ENCODE measurements at regions not wholly inside any gene's neighbourhood (a gene's known extent, or its start where the extent isn't known, plus 50 kb on each side); places are given as distances from the start of the nearest gene placed in this dataset.

- TF ChIP-seq POLR2A (IDR thresholded peaks at IDR 0.05; ENCODE audit: extremely low read depth, insufficient read length), result no peak
- TF ChIP-seq CTCF (IDR thresholded peaks at IDR 0.05; ENCODE audit: low read depth, low read length), result no peak
- no peak for TF ChIP-seq MYC (IDR thresholded peaks at IDR 0.05; ENCODE audit: low read depth, low read length)
- TF ChIP-seq, protein P1, sequence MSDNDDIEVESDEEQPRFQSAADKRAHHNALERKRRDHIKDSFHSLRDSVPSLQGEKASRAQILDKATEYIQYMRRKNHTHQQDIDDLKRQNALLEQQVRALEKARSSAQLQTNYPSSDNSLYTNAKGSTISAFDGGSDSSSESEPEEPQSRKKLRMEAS (IDR thresholded peaks at IDR 0.05; ENCODE audit: low read depth, low read length), result no peak
These were observed 474.3 kb upstream of the KIF2A start for GRCh38 chr5:61831736-61832135.

Data from NB4 (cell line).